ENCODE measurements at regions not wholly inside any gene's neighbourhood (a gene's known extent, or its start where the extent isn't known, plus 50 kb on each side); places are given as distances from the start of the nearest gene placed in this dataset.

GRCh38 chrX:112164420-112164819 is 81.8 kb upstream of the TRPC5 start:
- no peak for DNase-seq (ENCODE audit: low spot score)
- H3K27ac ChIP-seq = no peak overlapping the region
- TF ChIP-seq, protein P1, sequence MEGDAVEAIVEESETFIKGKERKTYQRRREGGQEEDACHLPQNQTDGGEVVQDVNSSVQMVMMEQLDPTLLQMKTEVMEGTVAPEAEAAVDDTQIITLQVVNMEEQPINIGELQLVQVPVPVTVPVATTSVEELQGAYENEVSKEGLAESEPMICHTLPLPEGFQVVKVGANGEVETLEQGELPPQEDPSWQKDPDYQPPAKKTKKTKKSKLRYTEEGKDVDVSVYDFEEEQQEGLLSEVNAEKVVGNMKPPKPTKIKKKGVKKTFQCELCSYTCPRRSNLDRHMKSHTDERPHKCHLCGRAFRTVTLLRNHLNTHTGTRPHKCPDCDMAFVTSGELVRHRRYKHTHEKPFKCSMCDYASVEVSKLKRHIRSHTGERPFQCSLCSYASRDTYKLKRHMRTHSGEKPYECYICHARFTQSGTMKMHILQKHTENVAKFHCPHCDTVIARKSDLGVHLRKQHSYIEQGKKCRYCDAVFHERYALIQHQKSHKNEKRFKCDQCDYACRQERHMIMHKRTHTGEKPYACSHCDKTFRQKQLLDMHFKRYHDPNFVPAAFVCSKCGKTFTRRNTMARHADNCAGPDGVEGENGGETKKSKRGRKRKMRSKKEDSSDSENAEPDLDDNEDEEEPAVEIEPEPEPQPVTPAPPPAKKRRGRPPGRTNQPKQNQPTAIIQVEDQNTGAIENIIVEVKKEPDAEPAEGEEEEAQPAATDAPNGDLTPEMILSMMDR (IDR thresholded peaks at IDR 0.05) = no peak
- no peak overlapping the region for H3K4me3 ChIP-seq

GRCh38 chrX:112163906-112164305 is 81.3 kb upstream of the TRPC5 start:
- DNase-seq (ENCODE audit: low spot score) = no peak
- Histone ChIP-seq H3K4me3 (no peak overlapping the region), H3K27ac (no peak overlapping the region)
- TF ChIP-seq, protein P1 (IDR thresholded peaks at IDR 0.05) = no peak

- TF ChIP-seq, protein P1 (IDR thresholded peaks at IDR 0.05) = no peak
- DNase-seq (ENCODE audit: low spot score) = no peak
- no peak overlapping the region for H3K27ac ChIP-seq
- no peak overlapping the region for H3K4me3 ChIP-seq
Observed at GRCh38 chrX:112148397-112148796, 65.8 kb upstream of the TRPC5 start.

- no peak for DNase-seq (ENCODE audit: low spot score)
- TF ChIP-seq, protein P1 (IDR thresholded peaks at IDR 0.05) = peak; percentile 22
- Histone ChIP-seq H3K4me3 (no peak overlapping the region), H3K27ac (no peak overlapping the region)
Observed at GRCh38 chrX:112147206-112147605, 64.6 kb upstream of the TRPC5 start.

GRCh38 chrX:112137276-112137675 is 54.7 kb upstream of the TRPC5 start:
- TF ChIP-seq, protein P1 (IDR thresholded peaks at IDR 0.05) = no peak
- Histone ChIP-seq H3K4me3 (no peak overlapping the region), H3K27ac (no peak overlapping the region)
- DNase-seq (ENCODE audit: low spot score) = no peak

Measured in coronary artery (tissue), 2 donors.